CD4-positive, alpha-beta T cell treated with Interleukin-17A for 4 hours (primary cell): ENCODE measurements at regions not wholly inside any gene's neighbourhood (a gene's known extent, or its start where the extent isn't known, plus 50 kb on each side); places are given as distances from the start of the nearest gene placed in this dataset.

Experiments used
- DNase-seq: peaks from one replicate; pipeline ENCODE4 v3.0.0-alpha.2; 2020; ENCODE audit warnings: mixed read lengths

DNA sequence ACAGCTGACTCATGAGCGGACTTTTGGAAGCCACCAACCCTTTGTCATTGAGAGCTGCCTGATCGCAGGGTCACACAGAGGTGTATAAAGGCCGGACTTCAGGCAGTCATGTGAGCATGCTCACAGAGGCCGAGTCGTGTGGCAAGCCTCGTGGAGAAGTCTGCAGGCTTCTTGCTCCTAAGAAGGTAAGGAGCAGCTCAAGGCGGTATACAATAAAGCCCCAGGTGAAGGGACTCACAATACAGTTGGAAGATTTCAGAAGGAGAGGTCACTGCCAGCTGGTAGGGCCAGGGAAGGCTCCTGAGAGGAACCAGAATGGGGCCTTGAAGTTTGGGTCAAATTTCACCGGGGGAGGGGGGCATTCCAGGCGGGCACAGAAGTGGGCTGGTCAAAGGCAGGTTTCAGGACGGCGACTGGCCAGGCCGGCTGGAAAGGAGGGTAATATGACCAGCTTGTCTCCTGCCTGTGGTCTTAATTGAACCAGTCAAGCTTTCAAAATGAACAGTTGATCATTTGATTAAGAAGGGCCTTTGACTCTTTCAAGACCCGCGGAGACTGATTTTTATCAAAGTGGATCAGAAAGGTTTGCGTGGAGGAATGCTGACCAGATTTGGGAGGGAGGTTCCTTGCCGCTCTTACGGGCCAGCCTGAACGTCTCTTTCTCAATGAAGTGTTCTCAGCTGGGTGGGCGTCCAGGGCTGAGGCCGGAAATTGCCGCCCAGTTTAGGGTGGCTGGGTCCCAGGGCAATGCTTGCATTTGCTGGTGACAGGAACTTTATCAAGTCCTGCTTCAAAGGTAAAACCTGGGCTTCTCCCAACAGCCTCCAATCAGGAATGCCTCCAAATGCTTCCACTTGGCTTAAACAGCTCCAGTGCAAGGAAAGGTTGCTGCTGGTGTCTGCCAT lies 178.6 kb downstream of the EMX2 start:
- DNase-seq: no peak

- DNase-seq: no peak
These were observed 179.3 kb downstream of the EMX2 start for GRCh38 chr10:117721873-117722272.

DNA sequence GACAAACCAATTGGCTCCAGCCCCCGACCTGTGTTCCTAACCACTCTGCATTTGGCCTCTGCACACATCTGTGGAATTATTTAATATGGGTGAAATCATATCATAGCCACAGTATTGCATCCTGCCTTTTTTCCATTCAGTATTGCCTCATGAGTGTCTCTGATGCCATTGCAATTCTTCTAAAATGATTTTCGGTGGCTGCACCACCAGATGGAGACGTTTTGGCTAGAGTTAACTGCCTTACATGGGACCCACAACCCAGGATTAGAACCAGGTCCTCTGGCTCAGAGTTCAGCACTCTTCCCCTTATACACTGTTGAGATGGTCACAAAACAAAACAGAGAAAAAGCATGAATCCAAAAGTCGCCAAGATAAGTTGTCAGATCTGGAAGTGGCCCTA lies 180.8 kb downstream of the EMX2 start:
- no peak for DNase-seq

- no peak for DNase-seq
These were observed 183.4 kb downstream of the EMX2 start for GRCh38 chr10:117725993-117726392.

GRCh38 chr10:117726596-117727295 lies 184.2 kb downstream of the EMX2 start:
- DNase-seq: no peak

DNA sequence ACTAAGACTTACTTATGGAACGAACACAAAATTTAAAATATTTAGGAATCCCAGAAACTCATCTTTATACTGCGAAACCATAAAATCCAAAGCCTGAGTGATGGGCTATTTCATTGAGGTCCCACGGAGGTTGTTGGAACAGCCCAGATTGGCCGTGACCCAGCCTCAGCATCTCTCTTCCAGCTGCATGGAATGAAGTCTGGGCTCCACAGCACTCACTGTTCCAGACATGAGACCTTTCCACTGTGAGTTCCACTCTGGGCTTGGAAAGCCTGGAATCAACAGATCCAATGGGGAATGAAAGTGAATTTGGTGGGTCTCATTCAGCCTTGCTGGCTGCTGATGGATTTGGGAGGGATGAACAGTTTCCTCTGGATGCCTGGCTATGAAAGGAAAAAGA lies 184.9 kb downstream of the EMX2 start:
- no peak for DNase-seq

- DNase-seq: no peak
These were observed 185.5 kb downstream of the EMX2 start for GRCh38 chr10:117728087-117728486.

- DNase-seq: no peak
These were observed 186.6 kb downstream of the EMX2 start for GRCh38 chr10:117729156-117729555.

DNA sequence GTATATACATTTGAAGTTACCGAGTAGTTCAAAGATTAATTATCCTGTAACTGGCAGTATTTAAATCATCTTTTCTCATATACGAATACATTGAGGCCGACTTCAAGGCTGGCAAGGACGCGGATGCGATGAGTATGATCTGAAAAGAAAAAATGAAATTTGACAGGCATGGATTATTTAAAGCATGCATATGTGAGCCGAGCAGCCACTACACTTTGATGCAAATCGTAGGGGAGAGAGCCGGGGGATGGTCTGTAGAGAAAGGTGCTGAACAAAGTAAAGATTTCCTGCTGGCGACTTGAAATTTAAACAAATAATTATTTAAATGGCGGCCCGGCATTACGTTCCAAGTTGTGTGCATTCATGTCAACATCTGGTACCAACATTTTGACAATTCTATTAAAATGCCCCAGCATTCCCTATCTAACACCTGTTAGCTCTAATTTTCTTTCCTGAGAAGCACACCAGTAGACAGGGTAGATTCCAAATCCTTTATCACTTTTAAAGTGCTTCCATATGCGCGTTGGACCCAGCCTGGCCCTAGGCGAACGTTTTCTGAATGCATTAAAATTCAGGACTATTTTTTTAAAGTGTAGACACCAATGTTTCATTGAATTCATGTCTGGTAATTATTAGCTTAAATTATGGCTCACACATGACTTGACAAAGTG lies 188.7 kb downstream of the EMX2 start:
- no peak for DNase-seq

GRCh38 chr10:117734731-117735405 lies 192.3 kb downstream of the EMX2 start:
- DNase-seq: no peak

DNA sequence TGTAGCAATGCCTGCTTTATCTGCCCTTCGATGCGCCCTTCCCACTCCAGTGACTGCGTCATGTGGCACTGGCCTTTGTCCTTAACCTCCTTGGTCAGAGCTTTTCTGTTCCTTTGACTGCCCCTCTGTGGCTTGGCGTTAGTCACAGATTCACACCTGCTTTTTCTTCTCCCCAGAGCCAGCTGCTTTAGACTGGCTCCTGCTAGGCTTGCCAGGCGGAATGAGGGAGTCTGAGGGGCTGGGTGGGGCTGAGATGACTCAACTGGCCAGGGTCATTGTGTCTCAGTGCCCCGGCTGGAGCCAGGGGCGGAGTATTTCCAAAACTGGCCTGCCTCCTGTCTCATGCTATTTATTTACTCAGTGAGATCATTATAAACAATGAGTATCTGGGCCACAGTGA lies 194.1 kb downstream of the EMX2 start:
- DNase-seq: no peak

DNA sequence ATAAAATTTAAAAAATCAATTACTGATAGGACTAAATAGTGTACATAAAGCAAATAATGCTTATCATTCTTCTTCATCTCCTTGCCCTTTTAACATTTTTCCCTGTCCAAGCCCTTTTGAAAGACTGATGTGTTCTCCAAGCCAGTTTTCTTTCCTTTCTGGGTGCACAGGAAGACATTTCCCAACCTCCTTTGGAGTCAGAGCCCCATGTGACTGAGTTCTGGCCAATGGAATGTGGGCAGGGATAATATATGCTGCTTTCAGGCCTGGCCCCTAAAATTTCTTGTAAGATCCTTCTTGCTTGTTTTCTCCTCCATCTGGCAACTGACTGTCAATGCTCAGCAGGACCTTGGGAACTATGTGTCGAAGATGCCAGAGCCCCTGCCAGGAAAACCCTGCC lies 197.5 kb downstream of the EMX2 start:
- DNase-seq: no peak

DNA sequence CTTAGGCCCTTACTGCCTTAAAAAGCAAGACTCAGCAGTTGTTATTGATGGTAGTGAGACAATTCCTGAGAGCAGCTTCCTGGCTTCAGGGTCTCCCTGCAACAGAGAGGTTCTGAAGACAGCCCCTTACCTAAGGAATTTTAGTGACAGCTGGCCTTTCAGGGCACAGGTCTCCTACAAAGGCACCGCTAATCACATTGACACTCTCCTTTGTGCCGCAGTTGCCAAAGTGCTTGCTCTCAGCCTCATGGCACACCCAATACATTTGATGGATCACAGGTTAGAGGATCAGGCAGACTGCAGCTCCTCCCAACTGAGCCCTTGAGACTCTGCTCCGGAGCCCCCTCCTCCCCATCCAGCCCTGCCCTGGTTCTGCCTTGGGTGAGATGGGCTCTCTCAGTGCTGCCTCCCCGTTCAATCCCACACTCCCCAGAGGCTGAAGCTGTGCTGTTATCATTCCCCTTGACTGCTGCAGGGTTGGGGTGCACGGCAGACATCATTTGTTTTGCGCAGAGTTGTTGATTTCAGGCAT lies 198.2 kb downstream of the EMX2 start:
- no peak for DNase-seq

GRCh38 chr10:117741524-117741923 lies 199.0 kb downstream of the EMX2 start:
- no peak for DNase-seq

DNA sequence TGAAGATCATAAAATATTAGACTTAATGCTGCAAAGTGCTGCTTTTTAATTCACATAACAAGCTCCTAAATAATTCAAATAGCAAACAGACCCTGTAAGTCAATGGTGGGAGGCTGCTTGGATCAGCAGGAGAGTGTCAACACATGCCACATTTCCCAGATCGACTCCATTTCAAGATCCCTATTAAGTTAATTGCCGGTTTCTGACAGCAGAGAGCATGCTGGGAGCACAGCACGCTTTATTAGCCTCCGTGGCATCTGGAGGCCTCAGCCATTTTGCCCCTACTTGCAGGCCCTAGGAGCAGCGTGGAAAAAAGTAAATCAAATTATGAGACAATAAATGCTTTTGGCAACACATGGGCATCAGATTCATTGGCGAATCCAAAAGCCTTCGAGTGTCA lies 201.0 kb downstream of the EMX2 start:
- no peak for DNase-seq

- DNase-seq: no peak
These were observed 202.8 kb downstream of the EMX2 start for GRCh38 chr10:117745301-117745700.

DNA sequence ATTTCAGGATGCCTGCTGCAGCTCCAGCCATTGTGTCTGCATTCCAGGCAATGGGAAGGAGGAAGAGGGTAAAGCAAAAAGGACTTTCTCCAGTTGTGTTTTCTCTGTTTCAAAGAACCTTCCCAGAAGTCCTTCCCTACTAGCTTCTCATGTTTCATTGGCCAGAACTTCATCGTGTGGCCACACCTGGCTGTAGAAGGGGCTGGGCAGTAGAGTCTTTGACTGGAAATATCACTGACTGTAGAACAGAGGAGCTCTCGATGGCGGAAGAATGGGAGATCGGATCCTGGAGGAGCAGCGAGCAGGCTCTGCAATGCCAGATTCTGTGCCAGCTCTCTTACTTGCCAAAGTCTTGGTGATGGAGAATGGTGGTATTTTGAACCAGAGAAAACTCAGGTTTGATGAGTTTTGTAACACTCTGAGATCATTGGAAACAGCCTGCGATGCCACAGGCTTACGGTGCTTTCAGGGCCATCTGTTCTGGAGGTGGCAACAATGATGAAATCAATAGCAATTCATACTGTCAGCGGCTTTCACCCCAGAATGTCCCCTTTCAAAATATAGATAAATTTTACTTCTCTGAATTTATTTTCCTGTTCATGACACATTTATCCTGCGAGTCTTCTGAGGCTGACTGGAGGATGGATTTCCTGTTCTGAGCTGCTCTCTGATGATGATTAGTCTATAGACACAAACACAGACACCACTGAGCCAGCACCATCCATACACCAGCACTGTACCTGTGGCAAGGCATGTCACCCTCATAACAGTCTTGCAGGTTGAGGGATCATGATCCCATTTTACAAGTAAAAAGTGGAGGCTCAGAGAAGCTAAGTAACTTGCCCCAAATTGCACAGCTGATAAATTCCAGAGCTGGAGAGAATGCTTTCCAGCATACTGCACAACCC lies 204.2 kb downstream of the EMX2 start:
- DNase-seq: no peak

DNA sequence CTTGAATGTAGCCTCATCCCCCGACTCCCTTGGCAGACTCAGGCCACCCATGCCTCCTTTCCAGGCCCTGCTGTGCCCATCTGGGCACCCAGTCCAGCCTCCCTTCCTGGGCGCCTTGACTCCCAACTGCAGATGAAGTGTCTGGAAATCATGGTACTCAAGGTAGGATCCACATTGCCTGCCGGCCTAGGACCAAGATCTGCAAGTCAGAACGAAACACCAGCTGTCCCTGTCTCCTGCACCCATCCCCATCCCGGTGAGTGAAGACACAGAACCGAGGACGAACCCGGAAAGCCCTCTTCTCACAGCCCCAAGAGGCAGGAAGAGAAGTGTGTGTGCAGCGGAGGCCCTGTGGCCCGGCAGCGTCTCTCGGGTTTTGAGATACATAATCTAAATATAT lies 205.1 kb downstream of the EMX2 start:
- no peak for DNase-seq

- no peak for DNase-seq
These were observed 205.5 kb downstream of the EMX2 start for GRCh38 chr10:117748058-117748457.

DNA sequence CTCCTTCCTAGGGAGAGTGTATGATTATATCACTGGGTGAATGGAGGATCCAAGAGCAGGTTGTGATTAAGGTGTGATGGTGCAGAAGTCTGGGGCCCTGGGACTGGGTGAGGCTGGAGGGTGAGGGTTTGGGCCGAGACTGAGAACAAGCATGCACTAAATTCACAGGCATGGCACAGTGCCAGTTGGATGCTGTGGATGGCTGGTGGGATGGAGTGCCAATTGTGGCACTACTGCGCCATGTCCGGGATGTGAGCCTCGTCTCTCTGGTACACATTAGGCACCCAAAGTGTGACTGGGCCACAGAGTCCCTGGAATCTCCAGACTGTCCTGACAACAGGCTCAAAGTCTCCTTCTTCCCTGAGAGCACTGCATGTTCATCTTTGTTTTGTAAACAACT lies 208.1 kb downstream of the EMX2 start:
- no peak for DNase-seq

DNA sequence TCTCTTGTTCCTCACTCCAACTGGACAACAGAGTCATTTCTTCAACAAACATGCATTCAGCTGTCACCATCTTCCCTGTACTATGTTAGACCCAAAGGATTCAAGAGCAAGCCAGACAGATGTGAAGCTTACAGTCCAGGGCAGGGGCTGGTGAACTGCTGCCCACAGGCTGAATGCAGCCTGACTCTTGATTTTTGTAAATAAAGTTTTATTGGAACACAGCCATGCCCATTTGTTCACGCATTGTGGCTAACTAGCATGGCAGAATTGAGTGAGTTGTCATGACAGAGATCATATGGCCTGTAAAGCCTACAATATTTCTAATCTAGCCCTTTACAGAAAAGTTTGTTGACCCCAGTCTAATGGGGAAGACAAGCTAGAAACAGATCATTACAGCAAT lies 208.7 kb downstream of the EMX2 start:
- no peak for DNase-seq

DNA sequence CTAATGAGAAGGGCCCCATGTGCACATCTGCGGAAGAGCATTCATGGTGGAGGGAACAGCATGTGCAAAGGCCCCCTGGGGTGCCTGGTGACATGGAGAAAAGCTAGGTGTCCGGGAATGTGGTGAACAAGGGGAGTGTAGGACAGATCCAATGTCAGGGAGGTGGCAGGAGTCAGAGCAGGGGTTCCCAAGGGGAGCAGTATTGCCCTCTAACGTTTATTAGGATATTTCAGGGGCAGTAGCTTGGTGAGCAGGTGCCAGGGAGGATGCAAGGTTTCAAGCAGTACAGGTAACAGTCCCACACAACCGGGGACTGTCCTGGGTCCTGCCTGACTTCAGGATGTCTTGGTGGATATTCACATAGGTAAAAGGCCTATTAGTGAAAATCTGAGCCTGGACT lies 209.6 kb downstream of the EMX2 start:
- no peak for DNase-seq
